ENCODE measurements at regions not wholly inside any gene's neighbourhood (a gene's known extent, or its start where the extent isn't known, plus 50 kb on each side); places are given as distances from the start of the nearest gene placed in this dataset.
"Not testable (repeated sequence)": the region's sequence is repeated elsewhere in the genome, so short reads cannot be mapped to it uniquely, and the experiment has no call there.

DNA sequence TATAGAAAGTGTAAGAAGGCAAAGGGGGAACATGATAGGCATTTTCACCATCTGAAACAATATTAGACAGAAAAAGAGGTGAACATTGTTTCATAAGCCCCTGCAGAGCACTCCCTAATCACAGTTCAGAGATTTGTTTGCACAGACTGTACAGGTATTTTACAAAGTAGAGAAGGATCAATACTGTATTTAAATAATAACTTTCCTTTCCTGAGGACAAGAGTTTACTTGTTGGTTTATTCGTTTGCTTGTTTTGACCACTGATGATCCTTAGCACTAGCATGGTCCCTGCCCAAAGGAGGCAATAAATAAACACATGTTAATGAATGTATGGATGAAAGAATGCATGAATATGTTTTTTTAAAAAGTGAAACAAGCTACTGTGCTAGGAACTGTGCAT is 690.1 kb upstream of the COBL start:
- DNase-seq = no peak

- DNase-seq = no peak
These were observed 689.0 kb upstream of the COBL start for GRCh38 chr7:52005613-52006012.

DNA sequence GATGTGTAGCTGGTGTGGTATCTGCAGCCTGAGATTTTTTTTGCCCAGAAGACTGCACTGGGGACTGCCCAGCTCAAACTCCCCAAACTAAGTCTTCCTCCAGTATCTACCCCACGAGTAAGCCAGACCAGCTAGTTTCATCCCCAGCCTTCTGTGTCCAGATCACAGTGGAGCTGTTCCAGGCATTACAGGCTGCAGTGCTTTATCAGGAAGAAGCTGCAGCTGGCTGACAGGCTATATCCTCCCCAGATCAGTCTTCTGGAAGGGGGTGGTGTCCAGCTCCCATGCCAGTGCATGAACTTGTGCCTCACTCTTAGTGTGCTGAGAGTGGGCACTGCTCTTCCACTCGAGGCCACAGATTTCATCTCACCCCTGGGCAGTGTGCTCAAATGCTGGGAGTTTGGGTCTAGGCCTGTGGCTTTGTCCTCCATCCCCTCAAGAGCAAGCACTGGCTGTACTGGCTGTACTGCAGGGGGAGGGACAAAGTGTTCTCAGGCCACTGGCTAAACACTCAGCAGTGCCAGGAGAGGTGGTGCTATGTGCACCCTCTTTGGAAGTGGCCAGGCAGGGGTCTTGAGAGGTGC is 679.1 kb upstream of the COBL start:
- DNase-seq = no peak

- DNase-seq = no peak
These were observed 666.0 kb upstream of the COBL start for GRCh38 chr7:51982653-51983052.

DNA sequence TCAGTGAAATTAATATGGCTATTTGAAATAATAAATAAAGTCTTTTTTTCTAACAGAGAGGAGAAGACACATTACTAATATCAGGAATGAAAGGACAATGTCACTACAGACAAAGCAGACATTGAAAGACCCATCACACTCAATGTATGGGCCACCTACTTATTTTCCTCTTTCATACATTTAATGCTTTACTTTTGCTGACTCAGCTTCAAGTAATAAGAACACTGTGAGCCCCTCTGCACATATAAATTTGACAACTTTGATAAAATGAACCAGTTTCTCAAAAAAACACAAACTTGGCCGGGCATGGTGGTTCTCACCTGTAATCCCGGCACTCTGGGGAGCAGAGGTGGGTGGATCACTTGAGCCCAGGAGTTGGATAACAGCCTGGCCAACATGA is 664.2 kb upstream of the COBL start:
- DNase-seq = no peak

DNA sequence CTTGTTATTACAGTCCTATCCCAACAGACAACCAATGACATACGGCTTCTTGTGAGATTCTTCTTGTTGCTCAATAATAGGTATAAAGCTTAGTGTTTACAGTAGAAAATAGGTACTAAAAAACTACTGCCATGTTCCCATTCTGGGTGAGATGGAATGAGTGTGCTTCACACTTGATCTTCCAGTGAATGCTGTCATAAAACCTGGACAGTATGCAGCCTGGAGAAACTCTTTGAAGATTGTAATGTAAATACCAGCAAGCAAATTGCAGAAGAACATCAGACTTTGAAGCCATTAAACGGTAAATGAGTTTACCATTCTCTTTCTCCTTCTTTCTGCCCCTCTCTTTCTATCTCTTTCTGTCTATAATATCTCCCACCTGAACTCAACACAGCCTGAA is 663.7 kb upstream of the COBL start:
- DNase-seq = no peak

DNA sequence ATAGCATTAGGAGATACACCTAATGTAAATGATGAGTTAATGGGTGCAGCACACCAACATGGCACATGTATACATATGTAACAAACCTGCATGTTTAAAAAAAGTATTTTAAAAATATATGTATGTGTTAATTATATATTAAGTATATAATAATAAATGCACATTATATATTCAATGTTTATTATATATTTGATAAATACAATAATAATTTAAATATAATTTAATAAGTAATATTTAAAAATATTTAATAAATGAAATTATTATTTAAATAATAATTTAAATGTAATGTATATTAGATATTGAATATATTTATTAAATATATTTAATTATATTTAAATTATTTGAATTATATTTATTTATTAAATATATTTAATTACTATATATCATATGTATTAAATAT is 661.3 kb upstream of the COBL start:
- DNase-seq = no peak

DNA sequence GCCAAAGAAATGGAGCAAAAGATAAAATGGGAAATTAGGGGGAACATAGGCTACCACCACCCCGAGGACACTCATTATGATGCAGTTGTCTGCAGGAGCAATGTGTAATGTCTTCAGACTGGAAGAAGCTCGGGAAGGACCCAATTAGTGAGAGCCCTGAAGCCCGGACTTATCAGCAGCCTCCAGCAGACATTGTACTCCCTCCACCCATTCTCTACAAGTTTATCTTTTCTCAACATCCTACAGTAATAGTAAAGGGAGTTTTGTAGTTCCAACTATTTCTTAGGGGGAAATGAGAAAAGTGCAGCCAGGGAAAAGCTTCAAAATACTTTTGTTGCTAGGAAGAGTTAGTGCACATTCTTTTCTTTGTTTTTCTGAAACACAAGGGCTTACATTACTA is 657.3 kb upstream of the COBL start:
- DNase-seq = no peak

DNA sequence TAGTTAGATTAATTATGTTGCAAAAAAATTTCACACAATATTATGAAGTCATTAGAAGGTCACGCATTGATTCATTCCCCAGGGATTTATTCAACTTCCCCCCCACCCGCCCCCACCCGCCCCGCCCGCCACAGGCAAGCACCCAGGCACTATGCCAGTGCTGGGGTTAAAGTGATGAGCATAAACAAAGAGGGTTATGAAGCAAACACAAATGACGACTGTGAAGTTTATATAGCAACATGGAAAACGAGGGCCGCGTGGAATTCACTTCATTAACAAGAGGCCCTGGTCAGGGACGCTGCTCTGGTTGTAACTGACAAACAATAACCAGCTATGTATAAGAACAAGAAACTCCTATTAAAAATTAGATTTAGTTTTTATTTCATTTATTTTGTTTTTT is 656.5 kb upstream of the COBL start:
- no peak for DNase-seq

GRCh38 chr7:51970961-51971665 is 654.5 kb upstream of the COBL start:
- no peak for DNase-seq

GRCh38 chr7:51968461-51968860 is 651.9 kb upstream of the COBL start:
- no peak for DNase-seq

DNA sequence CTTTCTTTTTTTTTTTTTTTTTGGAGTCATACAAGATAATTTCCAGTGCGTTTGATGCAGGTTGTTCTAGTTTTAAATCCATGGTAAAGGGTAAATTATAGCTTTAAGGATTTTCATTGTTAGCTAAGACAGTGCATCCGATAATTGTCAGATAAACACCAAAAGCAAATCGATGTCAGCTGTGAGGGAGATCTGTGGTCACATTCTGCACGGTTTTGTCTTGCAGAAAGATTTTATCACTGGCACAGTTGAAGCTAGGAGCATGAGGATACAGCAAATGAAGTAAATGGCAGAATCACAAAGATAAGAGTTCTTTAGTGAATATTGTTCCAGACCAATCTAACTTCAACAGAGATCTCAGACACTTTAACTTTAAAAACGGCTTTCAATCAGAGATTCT is 648.8 kb upstream of the COBL start:
- DNase-seq = no peak

- no peak for DNase-seq
These were observed 645.2 kb upstream of the COBL start for GRCh38 chr7:51961804-51962203.

DNA sequence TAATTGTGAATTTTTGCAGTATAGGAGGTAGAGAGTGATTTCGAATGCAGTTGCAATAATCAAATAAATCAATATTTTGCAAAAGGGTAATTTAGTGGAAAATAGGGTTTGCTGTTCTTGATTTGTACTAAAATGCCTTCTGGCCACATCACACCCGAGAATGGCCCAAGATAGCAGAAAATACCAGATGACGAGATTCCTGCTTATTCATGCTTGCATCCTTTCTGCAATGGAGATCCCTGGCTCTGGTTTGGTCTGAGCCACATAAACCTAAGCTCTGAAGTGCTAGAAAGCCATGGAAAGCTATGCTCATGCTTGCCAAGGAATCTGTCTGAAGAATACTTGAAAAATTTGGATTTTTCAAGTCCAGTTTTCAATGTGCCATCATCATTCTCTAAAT is 634.2 kb upstream of the COBL start:
- no peak for DNase-seq

GRCh38 chr7:51949726-51950644 is 633.4 kb upstream of the COBL start:
- no peak for DNase-seq

- no peak for DNase-seq
These were observed 614.2 kb upstream of the COBL start for GRCh38 chr7:51930834-51931233.

DNA sequence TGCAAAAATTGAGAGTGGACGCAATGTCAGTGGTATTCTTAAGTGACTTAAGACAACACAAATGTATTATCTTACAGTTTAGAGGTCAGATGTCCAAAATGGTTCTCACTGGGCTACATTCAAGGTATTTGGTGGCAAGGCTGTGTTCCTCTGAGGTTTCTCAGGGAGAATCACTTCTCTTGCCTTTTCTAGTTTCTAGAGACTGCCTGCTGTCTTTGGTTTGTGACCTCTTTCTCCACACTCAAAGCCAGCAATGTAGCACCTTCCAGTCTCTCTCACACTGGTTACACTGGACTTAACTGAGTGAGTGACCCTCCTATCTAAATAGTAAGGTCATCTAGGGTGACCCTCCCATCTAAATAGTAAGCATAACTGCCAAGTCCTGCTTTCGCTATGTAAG is 613.2 kb upstream of the COBL start:
- DNase-seq = no peak

GRCh38 chr7:51927738-51928137 is 611.1 kb upstream of the COBL start:
- DNase-seq = no peak

GRCh38 chr7:51918581-51918980 is 602.0 kb upstream of the COBL start:
- DNase-seq = no peak

GRCh38 chr7:51901489-51901840 is 584.9 kb upstream of the COBL start:
- no peak for DNase-seq

DNA sequence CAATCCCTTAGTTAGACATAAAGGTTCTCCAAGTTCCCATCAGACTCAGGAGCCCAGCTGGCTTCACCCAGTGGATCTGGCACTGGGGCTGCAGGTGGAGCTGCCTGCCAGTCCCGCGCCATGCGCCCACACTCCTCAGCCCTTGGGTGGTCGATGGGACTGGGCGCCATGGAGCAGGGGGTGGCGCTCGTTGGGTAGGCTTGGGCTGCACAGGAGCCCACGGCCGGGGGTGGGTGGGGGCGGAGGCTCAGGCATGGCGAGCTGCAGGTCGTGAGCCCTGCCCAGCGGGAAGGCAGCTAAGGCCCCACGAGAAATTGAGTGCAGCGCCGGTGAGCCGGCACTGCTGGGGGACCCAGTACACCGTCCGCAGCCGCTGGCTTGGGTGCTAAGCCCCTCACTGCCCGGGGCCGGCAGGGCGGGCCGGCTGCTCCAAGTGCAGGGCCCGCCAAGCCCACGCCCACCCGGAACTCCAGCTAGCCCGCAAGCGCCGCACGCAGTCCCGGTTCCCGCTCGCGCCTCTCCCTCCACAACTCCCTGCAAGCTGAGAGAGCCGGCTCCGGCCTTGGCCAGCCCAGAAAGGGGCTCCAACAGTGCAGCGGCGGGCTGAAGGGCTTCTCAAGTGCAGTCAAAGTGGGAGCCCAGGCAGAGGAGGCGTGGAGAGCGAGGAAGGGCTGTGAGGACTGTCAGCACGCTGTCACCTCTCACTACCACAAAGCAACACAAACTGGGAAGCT is 584.3 kb upstream of the COBL start:
- not testable (repeated sequence) for DNase-seq

GRCh38 chr7:51899611-51900010 is 583.0 kb upstream of the COBL start:
- DNase-seq = no peak

GRCh38 chr7:51882412-51882811 is 565.8 kb upstream of the COBL start:
- DNase-seq = no peak
